Parathyroid adenoma (tissue), 2 donors: ENCODE measurements at regions not wholly inside any gene's neighbourhood (a gene's known extent, or its start where the extent isn't known, plus 50 kb on each side); places are given as distances from the start of the nearest gene placed in this dataset.
"Not testable (repeated sequence)": the region's sequence is repeated elsewhere in the genome, so short reads cannot be mapped to it uniquely, and the experiment has no call there.

Experiments
- H2AFZ ChIP-seq: fragments of 300-600 bp; sonication (generic); one replicate; pipeline ENCODE4 v1.7.0; 2017; ENCODE audit warnings: antibody characterized with exemption, mild to moderate bottlenecking
- H3K27ac ChIP-seq: fragments of 300-600 bp; sonication (generic); one replicate; pipeline ENCODE4 v1.7.0; 2017
- H3K27me3 ChIP-seq: fragments of 300-600 bp; sonication (generic); one replicate; pipeline ENCODE4 v1.7.0; 2017; ENCODE audit warnings: low read length; ENCODE audit not compliant: control insufficient read depth, insufficient read depth
- H3K36me3 ChIP-seq: fragments of 300-600 bp; sonication (generic); one replicate; pipeline ENCODE4 v1.7.0; 2017; ENCODE audit warnings: low read length; ENCODE audit not compliant: control insufficient read depth, insufficient read depth
- H3K4me1 ChIP-seq: fragments of 300-600 bp; sonication (generic); one replicate; pipeline ENCODE4 v1.7.0; 2017; ENCODE audit warnings: control low read depth
- H3K4me2 ChIP-seq: fragments of 300-600 bp; sonication (generic); one replicate; pipeline ENCODE4 v1.7.0; 2017; ENCODE audit warnings: low read length
- H3K4me3 ChIP-seq: fragments of 300-600 bp; sonication (generic); one replicate; pipeline ENCODE4 v1.7.0; 2017; ENCODE audit warnings: low read depth, low read length
- H3K79me2 ChIP-seq: fragments of 300-600 bp; sonication (generic); one replicate; pipeline ENCODE4 v1.7.0; 2017; ENCODE audit warnings: control low read depth
- H3K9ac ChIP-seq: fragments of 300-600 bp; sonication (generic); one replicate; pipeline ENCODE4 v1.7.0; 2017; ENCODE audit warnings: mild to moderate bottlenecking
- H3K9me3 ChIP-seq: fragments of 300-600 bp; sonication (generic); one replicate; pipeline ENCODE4 v1.7.0; 2017; ENCODE audit warnings: low read length; ENCODE audit not compliant: control insufficient read depth
- CTCF ChIP-seq: fragments of 300-600 bp; sonication (generic); IDR thresholded peaks from one replicate; pipeline ENCODE4 v1.7.0; 2017; ENCODE audit warnings: antibody characterized with exemption, mild to moderate bottlenecking
- donor health status: primary hyperparathyroidism.

GRCh38 chr16:29148867-29149272 is 164.0 kb downstream of the LAT start:
- no peaks in the 10 kb centered on the region for H3K9me3 ChIP-seq
- no peak overlapping the region for H3K27ac ChIP-seq
- H3K4me3 ChIP-seq, result no peak overlapping the region
- no peak overlapping the region for H3K9ac ChIP-seq
- H3K4me2 ChIP-seq, result no peak overlapping the region
- H3K27me3 ChIP-seq, result no peaks in the 10 kb centered on the region
- no peaks in the 10 kb centered on the region for H3K79me2 ChIP-seq
- no peaks in the 10 kb centered on the region for H3K4me1 ChIP-seq
- H2AFZ ChIP-seq, result no peak overlapping the region
- no peak for TF ChIP-seq CTCF
- H3K36me3 ChIP-seq, result no peaks in the 10 kb centered on the region

- Histone ChIP-seq H3K9ac (no peak overlapping the region), H3K27me3 (no peaks in the 10 kb centered on the region)
These were observed 163.4 kb downstream of the LAT start for GRCh38 chr16:29148131-29148691.

GRCh38 chr16:29147710-29148109 is 162.9 kb downstream of the LAT start:
- H3K27ac ChIP-seq, H3K9ac ChIP-seq, H3K27me3 ChIP-seq: not testable (repeated sequence)

More at GRCh38 chr16:29148131-29148691, 163.4 kb downstream of the LAT start:
- Histone ChIP-seq H2AFZ (no peak overlapping the region), H3K4me3 (no peak overlapping the region), H3K4me2 (no peak overlapping the region), H3K27ac (no peak overlapping the region), H3K9me3 (no peaks in the 10 kb centered on the region), H3K79me2 (no peaks in the 10 kb centered on the region), H3K4me1 (no peaks in the 10 kb centered on the region), H3K36me3 (no peaks in the 10 kb centered on the region)
- TF ChIP-seq CTCF, result no peak

GRCh38 chr16:29146808-29147643 is 162.2 kb downstream of the LAT start:
- not testable (repeated sequence) for H3K36me3 ChIP-seq, H3K4me1 ChIP-seq, H3K4me3 ChIP-seq, H3K4me2 ChIP-seq, H3K9me3 ChIP-seq, H3K9ac ChIP-seq, H3K79me2 ChIP-seq, H3K27ac ChIP-seq, H3K27me3 ChIP-seq, H2AFZ ChIP-seq

More at GRCh38 chr16:29147710-29148109, 162.9 kb downstream of the LAT start:
- H3K36me3 ChIP-seq, H3K9me3 ChIP-seq, H2AFZ ChIP-seq, H3K4me2 ChIP-seq, H3K79me2 ChIP-seq, H3K4me3 ChIP-seq, H3K4me1 ChIP-seq: not testable (repeated sequence)

- Histone ChIP-seq H3K4me1 (no peaks in the 10 kb centered on the region), H3K9me3 (no peaks in the 10 kb centered on the region), H3K9ac (no peak overlapping the region), H2AFZ (no peak overlapping the region), H3K79me2 (no peaks in the 10 kb centered on the region), H3K27me3 (no peaks in the 10 kb centered on the region), H3K4me2 (no peak overlapping the region), H3K27ac (no peak overlapping the region), H3K4me3 (no peak overlapping the region), H3K36me3 (no peaks in the 10 kb centered on the region)
- no peak for TF ChIP-seq CTCF
These were observed 161.4 kb downstream of the LAT start for GRCh38 chr16:29146266-29146665.

GRCh38 chr16:29145486-29146225 is 160.8 kb downstream of the LAT start:
- not testable (repeated sequence) for H3K9me3 ChIP-seq, H3K27me3 ChIP-seq, H3K4me2 ChIP-seq, H3K4me1 ChIP-seq, H3K9ac ChIP-seq, H3K27ac ChIP-seq, H3K79me2 ChIP-seq, H3K4me3 ChIP-seq, H3K36me3 ChIP-seq, H2AFZ ChIP-seq

GRCh38 chr16:29145086-29145485 is 160.2 kb downstream of the LAT start:
- H3K79me2 ChIP-seq, H3K9me3 ChIP-seq, H3K36me3 ChIP-seq, H3K27ac ChIP-seq, H3K27me3 ChIP-seq, H2AFZ ChIP-seq, H3K4me1 ChIP-seq, H3K4me3 ChIP-seq, H3K9ac ChIP-seq, H3K4me2 ChIP-seq: not testable (repeated sequence)

- H3K4me3 ChIP-seq, H3K27ac ChIP-seq, H2AFZ ChIP-seq: not testable (repeated sequence)
These were observed 159.8 kb downstream of the LAT start for GRCh38 chr16:29144669-29145062.

More at GRCh38 chr16:29144669-29145062, 159.8 kb downstream of the LAT start:
- not testable (repeated sequence) for H3K36me3 ChIP-seq, H3K9ac ChIP-seq, H3K27me3 ChIP-seq, H3K9me3 ChIP-seq, H3K4me2 ChIP-seq, H3K4me1 ChIP-seq, H3K79me2 ChIP-seq
